Amniotic epithelial cell (primary cell): ENCODE measurements at regions not wholly inside any gene's neighbourhood (a gene's known extent, or its start where the extent isn't known, plus 50 kb on each side); places are given as distances from the start of the nearest gene placed in this dataset.

Source experiments
- DNase-seq: peaks from one replicate; pipeline ENCODE4 v3.0.0-alpha.2; 2010; ENCODE audit warnings: low read depth

- DNase-seq: peak; percentile 19
Measured at GRCh38 chr3:103906304-103906703, 1460.4 kb upstream of the ALCAM start.

- no peak for DNase-seq
Measured at GRCh38 chr3:103906808-103907207, 1459.9 kb upstream of the ALCAM start.

- DNase-seq: no peak
Measured at GRCh38 chr3:103907567-103907966, 1459.1 kb upstream of the ALCAM start.

- DNase-seq: no peak
Measured at GRCh38 chr3:103909395-103909794, 1457.3 kb upstream of the ALCAM start.

GRCh38 chr3:103918336-103918735 lies 1448.4 kb upstream of the ALCAM start:
- DNase-seq: no peak

- no peak for DNase-seq
Measured at GRCh38 chr3:103919327-103919726, 1447.4 kb upstream of the ALCAM start.

- DNase-seq: no peak
Measured at GRCh38 chr3:103923907-103924306, 1442.8 kb upstream of the ALCAM start.

GRCh38 chr3:103924544-103924943 lies 1442.2 kb upstream of the ALCAM start:
- DNase-seq: no peak

- DNase-seq: no peak
Measured at GRCh38 chr3:103926936-103927335, 1439.8 kb upstream of the ALCAM start.

GRCh38 chr3:103927896-103928295 lies 1438.8 kb upstream of the ALCAM start:
- DNase-seq: no peak

- no peak for DNase-seq
Measured at GRCh38 chr3:103937094-103937493, 1429.6 kb upstream of the ALCAM start.

GRCh38 chr3:103947062-103947461 lies 1419.6 kb upstream of the ALCAM start:
- DNase-seq: no peak

- no peak for DNase-seq
Measured at GRCh38 chr3:103949693-103950092, 1417.0 kb upstream of the ALCAM start.

GRCh38 chr3:103950676-103951075 lies 1416.0 kb upstream of the ALCAM start:
- no peak for DNase-seq

- DNase-seq: no peak
Measured at GRCh38 chr3:103953796-103954195, 1412.9 kb upstream of the ALCAM start.

- no peak for DNase-seq
Measured at GRCh38 chr3:103960819-103961218, 1405.9 kb upstream of the ALCAM start.

- no peak for DNase-seq
Measured at GRCh38 chr3:103963599-103963998, 1403.1 kb upstream of the ALCAM start.

- no peak for DNase-seq
Measured at GRCh38 chr3:103965764-103966163, 1400.9 kb upstream of the ALCAM start.

GRCh38 chr3:103966749-103967148 lies 1400.0 kb upstream of the ALCAM start:
- DNase-seq: no peak

GRCh38 chr3:103968131-103968530 lies 1398.6 kb upstream of the ALCAM start:
- DNase-seq: no peak

GRCh38 chr3:103968751-103969150 lies 1398.0 kb upstream of the ALCAM start:
- DNase-seq: no peak

GRCh38 chr3:103976931-103977339 lies 1389.8 kb upstream of the ALCAM start:
- DNase-seq: no peak

GRCh38 chr3:103977417-103977816 lies 1389.3 kb upstream of the ALCAM start:
- no peak for DNase-seq

- DNase-seq: peak; percentile 38
Measured at GRCh38 chr3:103991461-103992115, 1375.1 kb upstream of the ALCAM start.

- no peak for DNase-seq
Measured at GRCh38 chr3:103992469-103992868, 1374.2 kb upstream of the ALCAM start.
